ENCODE measurements at regions not wholly inside any gene's neighbourhood (a gene's known extent, or its start where the extent isn't known, plus 50 kb on each side); places are given as distances from the start of the nearest gene placed in this dataset.

GRCh38 chr2:180364719-180365118 lies 357.6 kb upstream of the CWC22 start:
- no peak for DNase-seq (ENCODE audit: low read depth)

- DNase-seq (ENCODE audit: low read depth): no peak
Observed at GRCh38 chr2:180360283-180360618, 353.2 kb upstream of the CWC22 start.

- DNase-seq (ENCODE audit: low read depth): no peak
Observed at GRCh38 chr2:180359522-180360282, 352.6 kb upstream of the CWC22 start.

GRCh38 chr2:180358458-180358857 lies 351.4 kb upstream of the CWC22 start:
- no peak for DNase-seq (ENCODE audit: low read depth)

GRCh38 chr2:180356676-180357075 lies 349.6 kb upstream of the CWC22 start:
- no peak for DNase-seq (ENCODE audit: low read depth)

GRCh38 chr2:180352620-180353019 lies 345.5 kb upstream of the CWC22 start:
- no peak for DNase-seq (ENCODE audit: low read depth)

GRCh38 chr2:180349809-180350208 lies 342.7 kb upstream of the CWC22 start:
- no peak for DNase-seq (ENCODE audit: low read depth)

GRCh38 chr2:180343528-180344345 lies 336.6 kb upstream of the CWC22 start:
- no peak for DNase-seq (ENCODE audit: low read depth)

GRCh38 chr2:180337136-180337535 lies 330.0 kb upstream of the CWC22 start:
- no peak for DNase-seq (ENCODE audit: low read depth)

GRCh38 chr2:180336550-180336949 lies 329.5 kb upstream of the CWC22 start:
- no peak for DNase-seq (ENCODE audit: low read depth)

GRCh38 chr2:180334514-180334913 lies 327.4 kb upstream of the CWC22 start:
- DNase-seq (ENCODE audit: low read depth): no peak

- DNase-seq (ENCODE audit: low read depth): no peak
Observed at GRCh38 chr2:180328795-180329422, 321.8 kb upstream of the CWC22 start.

- no peak for DNase-seq (ENCODE audit: low read depth)
Observed at GRCh38 chr2:180327185-180327584, 320.1 kb upstream of the CWC22 start.

GRCh38 chr2:180325416-180326120 lies 318.5 kb upstream of the CWC22 start:
- no peak for DNase-seq (ENCODE audit: low read depth)

GRCh38 chr2:180324182-180324581 lies 317.1 kb upstream of the CWC22 start:
- DNase-seq (ENCODE audit: low read depth): no peak

GRCh38 chr2:180322781-180323180 lies 315.7 kb upstream of the CWC22 start:
- DNase-seq (ENCODE audit: low read depth): no peak

- no peak for DNase-seq (ENCODE audit: low read depth)
Observed at GRCh38 chr2:180319586-180320405, 312.7 kb upstream of the CWC22 start.

GRCh38 chr2:180314086-180314485 lies 307.0 kb upstream of the CWC22 start:
- no peak for DNase-seq (ENCODE audit: low read depth)

- DNase-seq (ENCODE audit: low read depth): no peak
Observed at GRCh38 chr2:180312542-180312941, 305.4 kb upstream of the CWC22 start.

GRCh38 chr2:180307096-180307495 lies 300.0 kb upstream of the CWC22 start:
- DNase-seq (ENCODE audit: low read depth): no peak

GRCh38 chr2:180306346-180306745 lies 299.2 kb upstream of the CWC22 start:
- no peak for DNase-seq (ENCODE audit: low read depth)
